SK-N-MC (cell line): ENCODE measurements at regions not wholly inside any gene's neighbourhood (a gene's known extent, or its start where the extent isn't known, plus 50 kb on each side); places are given as distances from the start of the nearest gene placed in this dataset.
"Not testable (repeated sequence)": the region's sequence is repeated elsewhere in the genome, so short reads cannot be mapped to it uniquely, and the experiment has no call there.

Source experiments
- DNase-seq: peaks from one replicate; pipeline ENCODE4 v3.0.0-alpha.2; 2011; ENCODE audit warnings: low read depth, low spot score
- H3K27ac ChIP-seq: fragments of 200-600 bp; sonication (generic); 2 replicates; pipeline ENCODE4 v1.5.1; 2016; ENCODE audit warnings: mixed run types
- H3K36me3 ChIP-seq: fragments of 200-600 bp; sonication (generic); 2 replicates; pipeline ENCODE4 v1.6.1; 2017; ENCODE audit warnings: antibody characterized with exemption, low read length, mixed read lengths; ENCODE audit not compliant: insufficient read depth
- H3K4me3 ChIP-seq: fragments of 200-600 bp; sonication (generic); 2 replicates; pipeline ENCODE4 v1.5.1; 2016
- H3K9ac ChIP-seq: fragments of 200-600 bp; sonication (generic); 2 replicates; pipeline ENCODE4 v1.8.0; 2017; ENCODE audit warnings: mixed run types, mixed read lengths; ENCODE audit not compliant: insufficient read length
- H3K9me3 ChIP-seq: fragments of 200-600 bp; sonication (generic); 2 replicates; pipeline ENCODE4 v1.6.1; 2017; ENCODE audit warnings: low read depth, mild to moderate bottlenecking, antibody characterized with exemption, low read length, moderate library complexity, mixed read lengths
- EZH2 ChIP-seq: fragments of 200-600 bp; sonication (generic); IDR thresholded peaks from one replicate; pipeline ENCODE4 v1.6.1; 2017; ENCODE audit warnings: antibody characterized with exemption
- FOXP2 ChIP-seq: optimal IDR thresholded peaks from 2 replicates; pipeline ENCODE3; 2011; ENCODE audit warnings: mild to moderate bottlenecking, moderate library complexity; ENCODE audit not compliant: insufficient read depth; ENCODE audit errors: extremely low read length, control extremely low read depth
- POLR2AphosphoS5 ChIP-seq: IDR thresholded peaks from 2 replicates; pipeline ENCODE4 v1.6.1; 2012; ENCODE audit warnings: mild to moderate bottlenecking, low read depth, low read length, borderline replicate concordance

DNA sequence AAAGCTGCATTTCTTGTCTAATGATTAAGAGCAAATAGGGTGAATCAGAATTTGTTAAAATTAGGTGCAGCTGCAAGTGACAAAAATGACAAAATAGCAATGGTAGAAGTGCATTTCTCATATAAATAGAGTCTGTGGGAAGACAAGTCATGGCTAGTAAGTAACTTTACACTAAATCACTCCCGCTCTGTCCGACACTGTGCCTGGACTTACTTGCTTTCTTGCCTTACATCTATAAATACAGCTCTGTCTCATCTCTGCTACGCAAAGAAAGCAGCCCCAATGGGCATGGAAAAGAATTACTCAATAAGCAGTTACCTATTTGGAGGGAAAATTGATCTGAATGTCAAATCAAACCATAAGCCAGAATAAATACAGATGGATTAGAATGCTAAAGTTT is 245.4 kb upstream of the KRR1 start:
- Histone ChIP-seq H3K36me3 (no peaks in the 10 kb centered on the region), H3K27ac (no peak overlapping the region), H3K9ac (no peak overlapping the region), H3K4me3 (no peak overlapping the region), H3K9me3 (no peaks in the 10 kb centered on the region)
- TF ChIP-seq EZH2 (no peak), POLR2AphosphoS5 (no peak), FOXP2 (no peak)
- no peak for DNase-seq

DNA sequence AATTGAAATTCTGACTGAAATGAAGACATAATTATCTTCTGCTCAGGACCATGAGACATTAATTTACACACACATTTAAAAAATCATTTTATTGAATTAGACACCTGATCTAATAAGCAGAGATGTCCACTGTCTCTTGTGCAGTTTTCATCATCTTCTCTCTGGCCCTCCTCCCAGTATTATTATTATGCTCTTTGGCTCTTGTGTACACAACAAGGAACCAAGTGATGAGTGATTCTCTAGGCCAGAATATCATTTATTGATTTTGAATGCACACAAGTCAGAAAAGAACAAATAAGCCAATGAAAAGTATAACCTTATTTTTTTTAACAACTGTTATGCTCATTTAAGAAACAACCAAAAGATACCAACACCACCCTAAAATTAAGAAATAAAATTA is 244.7 kb upstream of the KRR1 start:
- Histone ChIP-seq H3K9me3 (no peaks in the 10 kb centered on the region), H3K9ac (no peak overlapping the region), H3K27ac (no peak overlapping the region), H3K36me3 (no peaks in the 10 kb centered on the region), H3K4me3 (no peak overlapping the region)
- no peak for DNase-seq
- TF ChIP-seq FOXP2 (no peak), POLR2AphosphoS5 (no peak), EZH2 (no peak)

DNA sequence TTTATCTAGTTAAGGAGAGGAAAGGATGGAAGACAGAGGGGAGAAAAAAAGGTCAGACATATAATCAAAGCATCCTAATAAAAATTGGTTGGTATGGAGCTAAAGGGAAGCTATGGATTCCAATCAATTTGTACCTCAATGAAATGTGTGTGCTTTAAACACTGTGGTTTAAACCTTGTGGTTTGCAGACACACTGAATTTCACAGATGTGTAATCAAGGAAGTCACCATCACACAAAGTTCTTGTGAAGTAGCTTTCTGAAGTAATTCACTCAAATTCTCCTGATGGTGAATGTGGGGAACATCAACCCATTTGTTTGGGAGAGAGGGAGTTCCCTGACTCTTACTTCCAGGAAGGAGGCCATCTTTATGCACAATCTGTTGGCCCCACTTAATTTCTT is 243.3 kb upstream of the KRR1 start:
- no peaks in the 10 kb centered on the region for H3K9me3 ChIP-seq
- TF ChIP-seq FOXP2 (no peak), EZH2 (no peak), POLR2AphosphoS5 (no peak)
- H3K27ac ChIP-seq: no peak overlapping the region
- no peak for DNase-seq
- H3K36me3 ChIP-seq: no peaks in the 10 kb centered on the region
- no peak overlapping the region for H3K4me3 ChIP-seq
- no peak overlapping the region for H3K9ac ChIP-seq

DNA sequence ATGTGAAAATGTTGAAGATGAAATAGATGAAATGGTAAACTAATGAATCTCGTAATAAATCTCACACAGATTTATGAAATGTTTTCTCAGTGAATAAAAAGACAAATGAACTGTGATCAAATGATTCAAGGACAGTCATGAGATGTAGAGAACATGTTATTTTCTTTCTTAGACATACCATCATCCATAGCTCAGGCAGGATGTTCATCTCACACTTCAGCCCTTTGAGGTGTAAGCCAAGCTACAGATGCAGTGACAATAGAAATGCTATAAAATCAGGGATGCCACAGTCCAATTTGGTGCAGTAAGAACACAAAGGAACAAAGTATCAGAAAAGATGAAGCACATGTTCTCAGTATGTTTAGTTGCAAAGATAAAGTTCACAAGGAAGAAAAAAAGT is 242.7 kb upstream of the KRR1 start:
- TF ChIP-seq POLR2AphosphoS5 (no peak), FOXP2 (no peak), EZH2 (no peak)
- DNase-seq: no peak
- H3K4me3 ChIP-seq: no peak overlapping the region
- H3K9me3 ChIP-seq: no peaks in the 10 kb centered on the region
- no peak overlapping the region for H3K27ac ChIP-seq
- no peak overlapping the region for H3K9ac ChIP-seq
- no peaks in the 10 kb centered on the region for H3K36me3 ChIP-seq

DNA sequence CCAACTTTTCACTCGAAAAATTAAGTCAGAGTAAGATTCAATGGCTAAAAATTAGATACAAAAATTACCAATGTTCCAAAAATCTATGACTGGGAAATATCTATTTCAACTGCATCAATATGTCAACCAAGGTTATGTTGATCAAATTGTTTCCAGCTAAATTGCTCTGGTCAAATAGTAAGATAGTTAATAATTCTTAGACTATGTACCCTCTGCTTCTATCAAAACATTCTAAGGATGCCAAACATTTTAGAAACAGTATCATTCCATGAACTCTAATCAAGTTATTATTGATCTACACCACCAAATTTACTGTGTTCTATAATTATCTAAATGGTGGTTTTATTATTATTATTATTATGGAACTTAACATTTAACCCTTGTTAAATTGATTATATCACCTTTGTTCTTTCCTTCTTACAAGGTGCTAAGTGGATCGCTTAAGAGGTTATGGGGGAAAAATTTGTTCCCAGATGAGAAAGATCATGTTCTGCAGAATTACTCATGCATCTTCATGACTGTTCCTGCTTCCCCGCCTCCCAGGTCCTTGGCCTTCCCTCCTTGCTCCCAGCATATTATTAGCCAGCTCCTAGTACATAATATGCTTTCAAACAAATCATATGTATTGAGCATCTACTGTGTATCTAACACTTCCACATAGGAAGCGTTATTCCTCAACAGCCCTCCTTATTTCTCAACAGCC is 240.5 kb upstream of the KRR1 start:
- TF ChIP-seq FOXP2 (no peak), EZH2 (no peak), POLR2AphosphoS5 (no peak)
- H3K4me3 ChIP-seq: no peak overlapping the region

DNA sequence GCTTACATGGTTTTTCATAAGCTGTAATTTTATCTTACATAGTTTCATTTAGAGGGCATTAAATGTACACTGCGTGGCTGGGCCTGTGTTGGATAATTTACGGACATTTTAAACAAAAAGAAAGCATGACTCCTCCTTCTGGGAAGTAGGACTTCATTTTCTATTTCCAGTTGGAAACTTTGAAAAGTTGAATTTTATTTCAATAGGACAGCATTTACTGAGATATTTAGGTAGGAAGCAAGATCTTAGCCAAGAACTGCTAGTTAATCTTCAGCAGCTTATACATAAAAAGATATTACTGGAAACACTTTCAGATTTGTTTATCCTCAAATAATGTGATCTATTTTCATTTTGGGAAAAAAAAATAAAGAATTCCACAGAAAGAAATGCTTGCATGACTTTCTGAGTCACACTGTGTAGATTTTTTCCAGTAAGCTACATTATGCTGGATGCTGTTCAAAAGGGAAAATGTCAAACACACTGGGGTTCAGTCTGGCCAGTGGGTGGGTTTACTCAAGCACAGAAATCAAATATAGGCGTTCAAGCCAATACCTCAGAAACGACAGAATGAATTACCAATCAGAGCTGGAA is 239.4 kb upstream of the KRR1 start:
- Histone ChIP-seq H3K9me3 (no peaks in the 10 kb centered on the region), H3K27ac (no peak overlapping the region), H3K9ac (no peak overlapping the region), H3K4me3 (no peak overlapping the region), H3K36me3 (no peaks in the 10 kb centered on the region)
- no peak for TF ChIP-seq FOXP2
- TF ChIP-seq EZH2: no peak
- no peak for TF ChIP-seq POLR2AphosphoS5
- no peak for DNase-seq

More for the DNA sequence above, 240.5 kb upstream of the KRR1 start:
- Histone ChIP-seq H3K9me3 (no peaks in the 10 kb centered on the region), H3K9ac (no peak overlapping the region), H3K27ac (no peak overlapping the region), H3K36me3 (no peaks in the 10 kb centered on the region)
- DNase-seq: no peak

DNA sequence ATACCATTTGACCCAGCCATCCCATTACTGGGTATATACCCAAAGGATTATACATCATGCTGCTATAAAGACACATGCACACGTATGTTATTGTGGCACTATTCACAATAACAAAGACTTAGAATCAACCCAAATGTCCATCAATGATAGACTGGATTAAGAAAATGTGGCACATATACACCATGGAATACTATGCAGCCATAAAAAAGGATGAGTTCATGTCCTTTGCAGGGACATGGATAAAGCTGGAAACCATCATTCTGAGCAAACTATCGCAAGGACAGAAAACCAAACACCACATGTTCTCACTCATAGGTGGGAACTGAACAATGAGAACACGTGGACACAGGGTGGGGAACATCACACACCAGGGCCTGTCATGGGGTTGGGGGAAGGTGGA is 237.6 kb upstream of the KRR1 start:
- H3K9ac ChIP-seq, H3K27ac ChIP-seq, H3K36me3 ChIP-seq, H3K4me3 ChIP-seq, DNase-seq, H3K9me3 ChIP-seq: not testable (repeated sequence)

DNA sequence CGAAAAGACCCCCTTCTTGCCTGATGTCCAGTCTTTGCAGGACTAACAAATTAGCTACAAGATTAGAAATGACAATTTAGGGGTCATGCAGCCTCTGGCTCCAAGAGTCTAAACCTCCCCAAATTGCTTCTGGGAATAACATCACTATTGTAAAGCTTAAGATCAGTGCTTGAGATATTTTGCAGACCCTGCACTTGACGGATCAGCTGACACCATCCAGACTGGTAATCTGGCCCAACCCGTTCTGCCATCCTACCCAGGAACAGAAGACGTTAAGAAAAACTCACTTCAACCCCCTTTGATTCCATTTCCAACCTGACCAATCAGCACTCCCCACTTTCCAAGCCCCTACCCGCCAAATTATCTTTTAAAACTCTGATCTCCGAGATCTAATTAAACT is 236.7 kb upstream of the KRR1 start:
- TF ChIP-seq EZH2: no peak
- TF ChIP-seq FOXP2: no peak
- no peak for TF ChIP-seq POLR2AphosphoS5
- Histone ChIP-seq H3K36me3 (no peaks in the 10 kb centered on the region), H3K27ac (no peak overlapping the region), H3K9me3 (no peaks in the 10 kb centered on the region), H3K9ac (no peak overlapping the region), H3K4me3 (no peak overlapping the region)
- DNase-seq: no peak

DNA sequence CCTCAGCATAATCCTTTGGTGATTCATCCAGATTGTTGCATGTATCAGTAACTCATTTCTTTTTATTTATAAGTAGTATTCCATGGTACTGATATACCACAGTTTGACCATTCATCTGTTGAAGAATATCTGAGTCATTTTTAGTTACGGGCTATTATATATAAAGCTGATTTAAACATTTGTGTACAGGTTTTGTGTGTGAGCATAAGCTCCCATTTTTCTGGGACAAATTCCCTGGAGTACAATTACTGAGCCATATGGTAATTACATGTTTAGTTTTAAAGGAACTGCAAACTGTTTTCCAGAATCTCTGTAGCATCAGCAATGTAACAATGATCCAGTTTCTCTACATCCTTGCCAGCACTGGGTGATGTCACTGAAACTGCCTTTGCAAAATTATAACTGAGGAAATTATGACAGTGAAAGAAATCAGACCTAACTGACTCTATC is 236.2 kb upstream of the KRR1 start:
- Histone ChIP-seq H3K9me3 (no peaks in the 10 kb centered on the region), H3K36me3 (no peaks in the 10 kb centered on the region), H3K4me3 (no peak overlapping the region), H3K9ac (no peak overlapping the region), H3K27ac (no peak overlapping the region)
- no peak for DNase-seq
- TF ChIP-seq EZH2: no peak
- no peak for TF ChIP-seq FOXP2
- TF ChIP-seq POLR2AphosphoS5: no peak
